NCI-H2107 treated with DMSO at 0.1 percent for 48 hours (cell line): ENCODE measurements at regions not wholly inside any gene's neighbourhood (a gene's known extent, or its start where the extent isn't known, plus 50 kb on each side); places are given as distances from the start of the nearest gene placed in this dataset.

Experiments used
- DNase-seq: peaks from one replicate; lab custom pipeline; 2025; ENCODE audit not compliant: unreplicated experiment; lab: John Stamatoyannopoulos, UW

DNA sequence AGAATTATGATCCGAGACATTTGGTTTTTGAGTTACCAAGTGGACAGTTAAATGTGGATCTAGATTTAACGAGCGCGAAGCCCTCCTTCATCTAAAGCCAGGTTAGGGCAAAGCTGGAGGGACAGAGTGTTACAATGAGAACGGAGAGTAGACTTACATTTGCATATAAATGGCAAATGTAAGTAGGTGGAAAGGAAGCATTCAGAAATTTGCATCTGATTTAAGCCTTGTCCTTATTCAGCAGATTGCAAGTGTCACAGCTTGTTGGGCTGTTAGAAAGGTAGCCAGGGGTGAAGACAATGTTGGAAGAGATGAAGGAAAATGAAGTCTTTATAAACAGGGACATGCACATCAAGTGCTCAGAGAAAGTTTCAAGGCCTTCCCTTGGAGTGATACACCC is 806.2 kb downstream of the GALC start:
- DNase-seq: no peak

DNA sequence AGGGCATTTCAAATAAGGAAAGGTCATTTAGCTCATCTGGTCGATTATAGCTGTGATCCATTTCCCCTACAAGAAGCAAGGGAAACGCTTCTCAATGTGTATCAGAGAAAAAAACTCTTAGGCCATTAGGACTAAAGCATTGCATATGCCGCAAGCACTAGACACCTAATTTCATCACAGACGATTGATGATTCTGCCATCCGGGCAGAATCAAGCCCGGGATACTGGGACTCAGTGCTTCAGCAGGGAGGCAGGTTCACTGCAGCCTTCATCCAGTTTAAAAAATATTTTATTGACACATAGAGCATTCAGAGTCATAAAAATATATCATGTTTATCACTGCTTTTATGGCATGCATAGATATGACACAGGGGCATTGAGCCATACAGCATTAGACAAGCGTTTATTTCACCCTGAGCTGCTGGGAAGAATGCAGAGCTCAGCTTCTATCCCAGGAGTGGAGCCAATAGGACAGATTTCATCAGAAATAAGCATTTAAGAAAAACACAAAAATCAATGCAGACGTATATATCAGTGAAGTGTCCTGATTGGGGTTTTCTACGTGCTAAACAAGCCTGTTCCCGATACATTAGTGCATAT is 806.9 kb downstream of the GALC start:
- no peak for DNase-seq

- no peak for DNase-seq
Measured at GRCh38 chr14:87184180-87184579, 808.8 kb downstream of the GALC start.

DNA sequence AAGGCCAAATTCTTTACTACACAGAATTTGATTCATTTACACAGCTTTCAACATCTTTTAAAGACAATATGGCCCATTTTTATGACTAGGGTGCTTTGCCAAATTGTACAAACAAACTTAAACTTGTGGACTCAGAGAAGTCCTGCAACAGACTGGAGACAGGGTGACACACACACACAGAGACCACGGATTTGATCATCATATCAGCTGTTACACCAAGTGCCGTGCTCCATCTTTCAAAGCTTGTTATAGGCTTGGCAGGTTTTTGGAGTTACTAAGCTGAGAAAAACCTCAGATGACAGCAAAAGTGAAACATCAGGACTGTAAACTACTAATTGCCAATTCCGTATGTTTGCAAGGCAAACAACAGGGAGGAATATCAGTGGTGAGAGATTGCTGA is 811.7 kb downstream of the GALC start:
- no peak for DNase-seq

GRCh38 chr14:87179936-87180335 is 813.0 kb downstream of the GALC start:
- no peak for DNase-seq

DNA sequence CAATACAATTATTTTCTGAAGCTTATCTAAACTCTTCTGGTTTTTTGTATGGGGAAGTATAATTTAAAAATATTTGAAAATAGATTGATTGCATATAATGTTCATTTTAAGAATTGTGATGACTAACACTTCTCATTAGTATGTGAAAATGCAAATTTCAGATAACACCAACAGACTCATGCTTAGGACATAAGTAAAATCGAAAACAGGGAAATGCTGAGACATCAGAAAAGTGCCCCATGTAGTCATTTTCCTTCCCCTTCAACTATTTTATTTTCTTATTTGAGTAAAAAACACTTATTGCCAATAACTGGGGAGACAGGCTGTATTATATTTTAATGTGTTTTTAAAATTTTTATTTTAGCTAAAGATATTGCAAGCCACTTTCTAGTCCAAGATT is 814.7 kb downstream of the GALC start:
- DNase-seq: no peak

- no peak for DNase-seq
Measured at GRCh38 chr14:87175175-87175574, 817.8 kb downstream of the GALC start.

GRCh38 chr14:87171141-87171540 is 821.8 kb downstream of the GALC start:
- no peak for DNase-seq

DNA sequence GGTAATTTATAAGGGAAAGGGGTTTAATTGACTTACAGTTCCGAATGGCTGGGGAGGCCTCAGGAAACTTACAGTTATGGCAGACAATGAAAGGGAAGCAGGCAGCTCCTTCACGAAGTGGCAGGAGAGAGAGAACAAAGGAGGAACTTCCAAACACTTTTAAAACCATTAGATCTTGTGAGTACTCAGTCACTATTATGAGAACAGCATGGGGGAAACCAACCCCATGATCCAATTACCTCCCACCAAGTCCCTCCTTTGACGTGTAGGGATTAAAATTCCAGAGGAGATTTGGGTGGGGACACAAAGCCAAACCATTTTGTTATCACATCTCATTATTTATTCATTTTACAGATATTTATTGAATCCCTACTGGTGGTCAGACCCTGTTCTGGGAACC is 822.8 kb downstream of the GALC start:
- no peak for DNase-seq

DNA sequence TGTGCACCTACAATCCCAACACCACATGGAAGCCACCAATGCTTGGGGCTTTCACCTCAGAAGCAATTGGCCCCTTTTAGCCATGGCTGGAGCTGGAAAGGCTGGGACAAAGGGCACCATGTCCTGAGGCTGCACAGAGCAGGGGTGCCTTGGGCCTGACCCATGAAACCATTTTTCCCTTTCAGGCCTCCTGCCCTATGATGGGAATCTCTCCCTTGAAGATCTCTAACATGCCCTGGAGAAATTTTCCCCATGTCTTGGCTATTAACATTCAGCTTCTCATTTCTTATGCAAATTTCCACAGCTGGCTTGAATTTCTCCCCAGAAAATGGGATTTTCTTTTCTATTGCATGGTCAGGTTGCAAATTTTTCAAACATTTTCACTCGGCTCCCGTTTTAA is 823.6 kb downstream of the GALC start:
- DNase-seq: no peak

DNA sequence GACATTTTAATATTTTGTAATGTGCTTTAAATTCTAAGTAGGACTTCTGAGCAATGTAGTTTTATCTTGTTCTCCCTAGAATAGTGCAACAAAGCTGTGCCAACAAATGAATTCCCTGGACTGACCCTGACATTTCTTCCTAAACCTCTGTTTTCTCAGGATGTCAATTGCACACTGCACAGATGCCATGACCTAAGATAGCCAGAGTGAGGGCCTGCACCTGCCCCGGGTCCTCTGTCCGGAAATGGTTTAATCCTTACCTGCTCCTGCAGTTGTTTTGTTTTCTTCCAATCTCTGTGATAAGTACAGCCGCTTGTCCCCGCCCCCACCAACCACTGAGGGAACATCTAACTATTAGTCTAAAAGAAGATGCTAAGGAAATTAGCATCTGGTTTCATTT is 831.5 kb downstream of the GALC start:
- no peak for DNase-seq

- DNase-seq: no peak
Measured at GRCh38 chr14:87160989-87161388, 832.0 kb downstream of the GALC start.

DNA sequence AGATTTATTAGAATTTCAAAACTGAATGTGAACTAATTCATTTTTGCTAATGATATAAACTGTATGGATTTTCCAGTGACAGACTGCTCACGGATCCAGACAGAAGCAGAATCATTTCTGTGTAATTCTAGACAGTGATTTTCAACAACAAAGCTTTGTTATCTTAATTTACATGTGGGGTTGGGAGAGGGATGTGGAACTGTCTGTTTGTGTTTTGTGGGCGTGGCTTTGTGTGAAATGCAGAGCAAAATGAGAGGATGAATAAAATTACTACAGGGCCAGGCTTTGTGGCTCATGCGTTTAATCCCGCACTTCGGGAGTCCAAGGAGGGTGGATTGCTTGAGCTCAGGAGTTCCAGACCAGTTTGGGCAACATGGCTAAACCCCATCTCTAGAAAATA is 834.7 kb downstream of the GALC start:
- no peak for DNase-seq

DNA sequence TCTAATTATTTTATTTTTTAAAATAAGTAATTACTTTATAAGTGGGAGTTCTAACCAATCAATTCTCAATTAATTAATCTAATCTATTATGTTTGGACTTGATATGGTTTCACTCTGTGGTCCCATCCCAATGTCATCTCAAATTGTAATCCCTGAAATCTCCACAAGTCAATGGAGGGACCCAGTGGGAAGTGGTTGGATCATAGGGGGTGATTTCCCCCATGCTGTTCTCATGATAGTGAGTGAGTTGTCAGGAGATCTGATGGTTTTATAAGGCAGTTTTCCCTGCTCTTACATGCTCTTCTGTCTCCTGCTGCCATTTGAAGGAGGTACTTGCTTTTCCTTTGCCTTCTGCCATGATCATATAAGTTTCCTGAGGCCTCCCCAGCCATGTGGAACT is 836.1 kb downstream of the GALC start:
- no peak for DNase-seq

GRCh38 chr14:87155856-87156488 is 837.0 kb downstream of the GALC start:
- DNase-seq: no peak

GRCh38 chr14:87153901-87154300 is 839.1 kb downstream of the GALC start:
- DNase-seq: no peak

- DNase-seq: no peak
Measured at GRCh38 chr14:87153391-87153790, 839.6 kb downstream of the GALC start.

- no peak for DNase-seq
Measured at GRCh38 chr14:87152693-87153092, 840.3 kb downstream of the GALC start.

- no peak for DNase-seq
Measured at GRCh38 chr14:87149583-87150354, 843.2 kb downstream of the GALC start.

DNA sequence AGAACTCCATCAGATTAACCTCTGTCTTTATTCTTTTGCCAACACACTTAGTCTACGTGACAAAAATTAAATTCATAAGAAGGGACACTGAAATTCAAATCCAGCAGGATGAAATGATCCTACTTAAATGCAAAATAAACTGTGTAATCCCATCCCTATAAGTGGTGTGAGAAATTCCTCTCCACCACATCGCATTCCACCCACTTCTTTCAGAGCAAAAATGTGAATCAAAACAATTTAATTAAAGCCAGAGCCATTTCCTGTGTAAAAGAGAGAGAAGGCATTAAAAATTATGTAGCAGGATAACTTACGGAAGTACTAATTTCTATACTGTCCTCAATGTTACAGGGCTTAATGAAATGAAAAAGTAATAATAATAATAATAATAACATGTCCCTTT is 844.3 kb downstream of the GALC start:
- DNase-seq: no peak

GRCh38 chr14:87142551-87143211 is 850.3 kb downstream of the GALC start:
- DNase-seq: no peak

GRCh38 chr14:87141801-87142200 is 851.2 kb downstream of the GALC start:
- no peak for DNase-seq
